ENCODE measurements at regions not wholly inside any gene's neighbourhood (a gene's known extent, or its start where the extent isn't known, plus 50 kb on each side); places are given as distances from the start of the nearest gene placed in this dataset.

DNA sequence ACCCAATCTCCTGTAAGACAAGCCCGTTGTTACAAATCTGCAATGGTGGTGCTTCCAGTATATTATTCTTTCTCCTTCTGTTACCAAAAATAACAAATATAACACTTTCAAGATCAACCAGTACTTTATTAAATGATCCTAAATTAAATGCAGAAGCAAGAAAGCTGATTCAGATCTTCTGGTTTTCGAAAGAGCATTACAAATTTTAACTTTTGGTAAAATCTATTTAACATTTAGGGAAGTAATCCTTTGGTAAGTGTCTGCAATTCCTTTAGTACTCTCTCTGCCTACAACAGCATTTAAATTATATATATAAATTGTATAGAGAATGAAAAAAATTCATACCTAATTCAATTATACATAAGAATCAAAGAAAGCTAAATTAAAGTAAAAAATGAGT lies 198.6 kb upstream of the HMCN1 start:
- H3K36me3 ChIP-seq (ENCODE audit: control insufficient read depth in 1 of 2, insufficient read depth in 2 of 2, low read length in 2 of 2): no peaks in the 10 kb centered on the region
- H3K4me3 ChIP-seq (ENCODE audit: low read depth in 1 of 2, low read length in 2 of 2): no peak overlapping the region
- H3K27ac ChIP-seq (ENCODE audit: low read depth, low read length): no peak overlapping the region
- no peaks in the 10 kb centered on the region for H3K9me3 ChIP-seq (ENCODE audit: control insufficient read depth in 1 of 2, low read length in 2 of 2)
- no peaks in the 10 kb centered on the region for H3K27me3 ChIP-seq (ENCODE audit: control insufficient read depth in 1 of 2, insufficient read depth in 2 of 2, low read length in 2 of 2)
- no peak overlapping the region for H3K9ac ChIP-seq (ENCODE audit: low read depth in 1 of 2, low read length in 2 of 2)
- H3K4me1 ChIP-seq (ENCODE audit: control insufficient read depth in 1 of 2, insufficient read depth in 2 of 2, low read length in 2 of 2): peaks cover 8 to 10% of the 10 kb centered on the region in 2 donors

- Histone ChIP-seq H3K9ac (ENCODE audit: low read depth in 1 of 2, low read length in 2 of 2) (no peak overlapping the region), H3K4me1 (ENCODE audit: control insufficient read depth in 1 of 2, insufficient read depth in 2 of 2, low read length in 2 of 2) (peaks cover 8 to 10% of the 10 kb centered on the region in 2 donors), H3K27me3 (ENCODE audit: control insufficient read depth in 1 of 2, insufficient read depth in 2 of 2, low read length in 2 of 2) (no peaks in the 10 kb centered on the region), H3K27ac (ENCODE audit: low read depth, low read length) (no peak overlapping the region), H3K36me3 (ENCODE audit: control insufficient read depth in 1 of 2, insufficient read depth in 2 of 2, low read length in 2 of 2) (no peaks in the 10 kb centered on the region), H3K4me3 (ENCODE audit: low read depth in 1 of 2, low read length in 2 of 2) (no peak overlapping the region), H3K9me3 (ENCODE audit: control insufficient read depth in 1 of 2, low read length in 2 of 2) (no peaks in the 10 kb centered on the region)
These were observed 199.4 kb upstream of the HMCN1 start for GRCh38 chr1:185534801-185535200.

- no peak overlapping the region for H3K4me3 ChIP-seq (ENCODE audit: low read depth in 1 of 2, low read length in 2 of 2)
- H3K9me3 ChIP-seq (ENCODE audit: control insufficient read depth in 1 of 2, low read length in 2 of 2): no peaks in the 10 kb centered on the region
- H3K27ac ChIP-seq (ENCODE audit: low read depth, low read length): no peak overlapping the region
- H3K9ac ChIP-seq (ENCODE audit: low read depth in 1 of 2, low read length in 2 of 2): no peak overlapping the region
- no peaks in the 10 kb centered on the region for H3K36me3 ChIP-seq (ENCODE audit: control insufficient read depth in 1 of 2, insufficient read depth in 2 of 2, low read length in 2 of 2)
- peaks cover 8 to 10% of the 10 kb centered on the region in 2 donors for H3K4me1 ChIP-seq (ENCODE audit: control insufficient read depth in 1 of 2, insufficient read depth in 2 of 2, low read length in 2 of 2)
- no peaks in the 10 kb centered on the region for H3K27me3 ChIP-seq (ENCODE audit: control insufficient read depth in 1 of 2, insufficient read depth in 2 of 2, low read length in 2 of 2)
These were observed 200.6 kb upstream of the HMCN1 start for GRCh38 chr1:185533596-185533995.

GRCh38 chr1:185532856-185533255 lies 201.3 kb upstream of the HMCN1 start:
- Histone ChIP-seq H3K9me3 (ENCODE audit: control insufficient read depth in 1 of 2, low read length in 2 of 2) (no peaks in the 10 kb centered on the region), H3K36me3 (ENCODE audit: control insufficient read depth in 1 of 2, insufficient read depth in 2 of 2, low read length in 2 of 2) (no peaks in the 10 kb centered on the region), H3K27me3 (ENCODE audit: control insufficient read depth in 1 of 2, insufficient read depth in 2 of 2, low read length in 2 of 2) (no peaks in the 10 kb centered on the region), H3K4me1 (ENCODE audit: control insufficient read depth in 1 of 2, insufficient read depth in 2 of 2, low read length in 2 of 2) (peaks cover 8 to 10% of the 10 kb centered on the region in 2 donors), H3K9ac (ENCODE audit: low read depth in 1 of 2, low read length in 2 of 2) (no peak overlapping the region), H3K4me3 (ENCODE audit: low read depth in 1 of 2, low read length in 2 of 2) (no peak overlapping the region), H3K27ac (ENCODE audit: low read depth, low read length) (no peak overlapping the region)

GRCh38 chr1:185531838-185532237 lies 202.4 kb upstream of the HMCN1 start:
- peaks cover 0 to 4% of the 10 kb centered on the region in 2 donors for H3K4me1 ChIP-seq (ENCODE audit: control insufficient read depth in 1 of 2, insufficient read depth in 2 of 2, low read length in 2 of 2)
- no peak overlapping the region for H3K27ac ChIP-seq (ENCODE audit: low read depth, low read length)
- H3K27me3 ChIP-seq (ENCODE audit: control insufficient read depth in 1 of 2, insufficient read depth in 2 of 2, low read length in 2 of 2): no peaks in the 10 kb centered on the region
- no peak overlapping the region for H3K4me3 ChIP-seq (ENCODE audit: low read depth in 1 of 2, low read length in 2 of 2)
- H3K36me3 ChIP-seq (ENCODE audit: control insufficient read depth in 1 of 2, insufficient read depth in 2 of 2, low read length in 2 of 2): no peaks in the 10 kb centered on the region
- H3K9ac ChIP-seq (ENCODE audit: low read depth in 1 of 2, low read length in 2 of 2): no peak overlapping the region
- no peaks in the 10 kb centered on the region for H3K9me3 ChIP-seq (ENCODE audit: control insufficient read depth in 1 of 2, low read length in 2 of 2)

DNA sequence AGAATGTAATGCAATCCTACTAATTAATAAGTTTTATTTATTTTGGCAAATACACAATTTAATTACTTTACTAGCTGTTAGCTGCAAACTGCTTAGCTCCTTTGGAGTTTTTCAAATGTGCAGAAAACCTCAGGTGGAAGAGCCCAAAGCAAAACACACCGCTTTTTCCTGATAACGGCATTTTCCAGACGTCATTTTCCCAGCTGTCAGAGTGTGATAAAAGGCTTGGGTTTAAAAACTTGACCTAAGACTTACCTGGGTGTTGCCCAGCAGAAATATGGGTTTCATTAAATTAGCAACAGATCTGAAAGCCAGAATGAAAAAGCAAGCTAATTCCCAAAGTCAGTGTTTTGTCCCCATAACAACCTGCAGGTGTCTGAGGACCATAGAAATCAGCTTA lies 204.0 kb upstream of the HMCN1 start:
- H3K36me3 ChIP-seq (ENCODE audit: control insufficient read depth in 1 of 2, insufficient read depth in 2 of 2, low read length in 2 of 2): no peaks in the 10 kb centered on the region
- no peak overlapping the region for H3K4me3 ChIP-seq (ENCODE audit: low read depth in 1 of 2, low read length in 2 of 2)
- no peak overlapping the region for H3K27ac ChIP-seq (ENCODE audit: low read depth, low read length)
- peaks cover 0 to 9% of the 10 kb centered on the region in 2 donors for H3K4me1 ChIP-seq (ENCODE audit: control insufficient read depth in 1 of 2, insufficient read depth in 2 of 2, low read length in 2 of 2)
- no peaks in the 10 kb centered on the region for H3K9me3 ChIP-seq (ENCODE audit: control insufficient read depth in 1 of 2, low read length in 2 of 2)
- H3K27me3 ChIP-seq (ENCODE audit: control insufficient read depth in 1 of 2, insufficient read depth in 2 of 2, low read length in 2 of 2): no peaks in the 10 kb centered on the region
- H3K9ac ChIP-seq (ENCODE audit: low read depth in 1 of 2, low read length in 2 of 2): no peak overlapping the region

- H3K27ac ChIP-seq (ENCODE audit: low read depth, low read length): no peak overlapping the region
- no peak overlapping the region for H3K4me3 ChIP-seq (ENCODE audit: low read depth in 1 of 2, low read length in 2 of 2)
- no peaks in the 10 kb centered on the region for H3K27me3 ChIP-seq (ENCODE audit: control insufficient read depth in 1 of 2, insufficient read depth in 2 of 2, low read length in 2 of 2)
- peaks cover 0 to 9% of the 10 kb centered on the region in 2 donors for H3K4me1 ChIP-seq (ENCODE audit: control insufficient read depth in 1 of 2, insufficient read depth in 2 of 2, low read length in 2 of 2)
- H3K9ac ChIP-seq (ENCODE audit: low read depth in 1 of 2, low read length in 2 of 2): no peak overlapping the region
- no peaks in the 10 kb centered on the region for H3K36me3 ChIP-seq (ENCODE audit: control insufficient read depth in 1 of 2, insufficient read depth in 2 of 2, low read length in 2 of 2)
- no peaks in the 10 kb centered on the region for H3K9me3 ChIP-seq (ENCODE audit: control insufficient read depth in 1 of 2, low read length in 2 of 2)
These were observed 204.5 kb upstream of the HMCN1 start for GRCh38 chr1:185529673-185530072.

GRCh38 chr1:185528084-185528676 lies 206.0 kb upstream of the HMCN1 start:
- Histone ChIP-seq H3K27me3 (ENCODE audit: control insufficient read depth in 1 of 2, insufficient read depth in 2 of 2, low read length in 2 of 2) (no peaks in the 10 kb centered on the region), H3K36me3 (ENCODE audit: control insufficient read depth in 1 of 2, insufficient read depth in 2 of 2, low read length in 2 of 2) (no peaks in the 10 kb centered on the region), H3K4me1 (ENCODE audit: control insufficient read depth in 1 of 2, insufficient read depth in 2 of 2, low read length in 2 of 2) (peaks cover 0 to 6% of the 10 kb centered on the region in 2 donors), H3K9ac (ENCODE audit: low read depth in 1 of 2, low read length in 2 of 2) (no peak overlapping the region), H3K9me3 (ENCODE audit: control insufficient read depth in 1 of 2, low read length in 2 of 2) (no peaks in the 10 kb centered on the region), H3K27ac (ENCODE audit: low read depth, low read length) (no peak overlapping the region), H3K4me3 (ENCODE audit: low read depth in 1 of 2, low read length in 2 of 2) (no peak overlapping the region)

DNA sequence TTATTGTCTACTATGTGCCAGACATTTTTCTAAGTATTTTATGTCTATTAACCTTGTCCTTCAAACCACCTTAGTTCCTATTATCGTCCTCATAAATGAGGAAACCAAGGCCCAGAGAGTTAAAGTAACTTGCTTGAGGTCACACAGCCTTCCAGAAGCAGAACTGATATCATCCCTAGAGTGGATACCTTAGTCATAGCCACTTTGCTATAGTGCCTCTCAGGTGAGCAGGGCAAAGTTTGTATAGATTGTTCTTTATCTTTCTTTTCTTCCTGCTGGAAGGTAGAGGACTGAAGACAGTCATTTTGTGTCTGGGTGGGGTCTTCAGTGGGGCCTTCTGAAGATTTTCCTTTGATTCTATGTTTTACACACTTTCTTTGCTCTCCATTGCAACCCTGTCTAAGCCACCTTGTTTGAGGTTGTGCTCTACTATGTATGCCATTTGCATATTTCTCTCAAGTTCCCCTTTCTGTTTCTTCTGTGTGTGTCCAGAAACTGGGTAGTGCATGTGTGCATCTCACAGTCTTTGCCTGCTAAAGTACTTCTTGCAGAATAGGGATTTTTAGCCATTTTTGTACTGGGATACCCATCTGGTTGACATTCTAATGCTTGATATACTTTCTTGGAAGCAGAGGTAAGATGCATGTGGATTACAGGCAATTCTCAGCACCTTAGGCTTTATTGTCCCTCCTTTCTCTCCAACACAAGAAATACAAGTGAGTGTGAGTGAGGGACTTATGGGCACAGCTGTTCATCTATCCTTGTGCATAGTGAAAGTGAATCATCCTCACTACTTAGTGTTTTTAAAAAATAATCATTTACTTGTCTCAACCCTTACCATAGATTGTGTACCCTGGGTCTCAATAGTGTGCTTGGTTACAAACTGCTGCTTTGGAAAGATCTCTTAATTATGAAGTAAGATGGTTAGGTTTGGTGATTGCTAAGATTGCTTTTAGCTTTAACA lies 207.6 kb upstream of the HMCN1 start:
- H3K27ac ChIP-seq (ENCODE audit: low read depth, low read length): no peak overlapping the region
- H3K9me3 ChIP-seq (ENCODE audit: control insufficient read depth in 1 of 2, low read length in 2 of 2): no peaks in the 10 kb centered on the region
- H3K27me3 ChIP-seq (ENCODE audit: control insufficient read depth in 1 of 2, insufficient read depth in 2 of 2, low read length in 2 of 2): no peaks in the 10 kb centered on the region
- H3K36me3 ChIP-seq (ENCODE audit: control insufficient read depth in 1 of 2, insufficient read depth in 2 of 2, low read length in 2 of 2): no peaks in the 10 kb centered on the region
- H3K9ac ChIP-seq (ENCODE audit: low read depth in 1 of 2, low read length in 2 of 2): no peak overlapping the region
- no peak overlapping the region for H3K4me3 ChIP-seq (ENCODE audit: low read depth in 1 of 2, low read length in 2 of 2)
- peaks cover 0 to 6% of the 10 kb centered on the region in 2 donors for H3K4me1 ChIP-seq (ENCODE audit: control insufficient read depth in 1 of 2, insufficient read depth in 2 of 2, low read length in 2 of 2)

GRCh38 chr1:185520188-185520920 lies 203.3 kb upstream of the IVNS1ABP start:
- Histone ChIP-seq H3K4me1 (ENCODE audit: control insufficient read depth in 1 of 2, insufficient read depth in 2 of 2, low read length in 2 of 2) (peaks cover 0 to 3% of the 10 kb centered on the region in 2 donors), H3K4me3 (ENCODE audit: low read depth in 1 of 2, low read length in 2 of 2) (no peak overlapping the region), H3K36me3 (ENCODE audit: control insufficient read depth in 1 of 2, insufficient read depth in 2 of 2, low read length in 2 of 2) (no peaks in the 10 kb centered on the region), H3K9ac (ENCODE audit: low read depth in 1 of 2, low read length in 2 of 2) (no peak overlapping the region), H3K9me3 (ENCODE audit: control insufficient read depth in 1 of 2, low read length in 2 of 2) (peaks cover 0 to 12% of the 10 kb centered on the region in 2 donors), H3K27me3 (ENCODE audit: control insufficient read depth in 1 of 2, insufficient read depth in 2 of 2, low read length in 2 of 2) (no peaks in the 10 kb centered on the region), H3K27ac (ENCODE audit: low read depth, low read length) (no peak overlapping the region)
